SK-N-SH treated with all-trans-retinoic acid at 6 μM for 48 hours (cell line): ENCODE measurements at regions not wholly inside any gene's neighbourhood (a gene's known extent, or its start where the extent isn't known, plus 50 kb on each side); places are given as distances from the start of the nearest gene placed in this dataset.

ENCODE experiments used
- ATAC-seq: fragments of 200-7000 bp; cut with Tn5 transposase; 3 replicates; pipeline ENCODE4 v1.9.1; 2020; ENCODE audit warnings: mild to moderate bottlenecking, moderate library complexity
- ARNTL ChIP-seq: fragments of 450-650 bp; formaldehyde crosslinking; IDR thresholded peaks from 2 replicates; pipeline ENCODE4 v1.5.0; 2020; ENCODE audit warnings: low read depth, mild to moderate bottlenecking, moderate library complexity, borderline replicate concordance
- BACH2 ChIP-seq: fragments of 250-450 bp; sonication (Bioruptor Pico); IDR thresholded peaks from 2 replicates; pipeline ENCODE4 v1.9.0; 2021; ENCODE audit warnings: mild to moderate bottlenecking, borderline replicate concordance
- CREB5 ChIP-seq: fragments of 250-450 bp; sonication (Bioruptor Pico); IDR thresholded peaks from 2 replicates; pipeline ENCODE4 v1.5.1; 2020; ENCODE audit warnings: low read depth, mild to moderate bottlenecking, moderate library complexity
- CSDC2 ChIP-seq: fragments of 250-450 bp; sonication (Bioruptor Pico); IDR thresholded peaks from 2 replicates; pipeline ENCODE4 v1.5.0; 2020; ENCODE audit warnings: mild to moderate bottlenecking, moderate library complexity
- CSRNP3 ChIP-seq: fragments of 250-450 bp; sonication (Bioruptor Pico); IDR thresholded peaks from 2 replicates; pipeline ENCODE4 v1.5.1; 2021; ENCODE audit warnings: mild to moderate bottlenecking, moderate library complexity
- GLIS3 ChIP-seq: fragments of 250-450 bp; sonication (Bioruptor Pico); IDR thresholded peaks from 2 replicates; pipeline ENCODE4 v1.5.0; 2020; ENCODE audit warnings: mild to moderate bottlenecking, moderate library complexity
- ISL1 ChIP-seq: fragments of 250-450 bp; sonication (Bioruptor Pico); IDR thresholded peaks from 2 replicates; pipeline ENCODE4 v2.1.2; 2022; ENCODE audit warnings: mild to moderate bottlenecking, moderate library complexity
- OSR1 ChIP-seq: fragments of 250-450 bp; sonication (Bioruptor Pico); IDR thresholded peaks from 2 replicates; pipeline ENCODE4 v1.8.0; 2022; ENCODE audit warnings: moderate library complexity, mild to moderate bottlenecking, inconsistent platforms
- PATZ1 ChIP-seq: fragments of 250-450 bp; sonication (Bioruptor Pico); IDR thresholded peaks from 2 replicates; pipeline ENCODE4 v1.8.0; 2020; ENCODE audit warnings: mild to moderate bottlenecking, moderate library complexity, borderline replicate concordance
- POU6F1 ChIP-seq: fragments of 250-450 bp; sonication (Bioruptor Pico); IDR thresholded peaks from 2 replicates; pipeline ENCODE4 v1.8.0; 2021; ENCODE audit warnings: low read depth, mild to moderate bottlenecking, moderate library complexity, borderline replicate concordance
- PPARA ChIP-seq: fragments of 250-450 bp; sonication (Bioruptor Pico); IDR thresholded peaks from 2 replicates; pipeline ENCODE4 v1.5.0; 2020; ENCODE audit warnings: mild to moderate bottlenecking, borderline replicate concordance
- SNAI2 ChIP-seq: fragments of 250-450 bp; sonication (Bioruptor Pico); IDR thresholded peaks from 2 replicates; pipeline ENCODE4 v1.5.0; 2020; ENCODE audit warnings: mild to moderate bottlenecking, moderate library complexity
- TCF4 ChIP-seq: fragments of 250-450 bp; sonication (Bioruptor Pico); IDR thresholded peaks from 2 replicates; pipeline ENCODE4 v1.8.0; 2021; ENCODE audit warnings: mild to moderate bottlenecking, moderate library complexity, borderline replicate concordance
- TOX ChIP-seq: fragments of 250-450 bp; sonication (Bioruptor Pico); IDR thresholded peaks from 2 replicates; pipeline ENCODE4 v1.8.0; 2021; ENCODE audit warnings: mild to moderate bottlenecking, moderate library complexity, borderline replicate concordance
- TSHZ2 ChIP-seq: fragments of 250-450 bp; sonication (Bioruptor Pico); IDR thresholded peaks from 2 replicates; pipeline ENCODE4 v1.5.0; 2020; ENCODE audit warnings: mild to moderate bottlenecking, moderate library complexity
- ZC3H10 ChIP-seq: fragments of 250-450 bp; sonication (Bioruptor Pico); IDR thresholded peaks from 2 replicates; pipeline ENCODE4 v1.5.1; 2021; ENCODE audit warnings: mild to moderate bottlenecking, moderate library complexity
- ZNF565 ChIP-seq: fragments of 450-650 bp; formaldehyde crosslinking; conservative IDR thresholded peaks from 2 replicates; pipeline ENCODE4 v1.5.0; 2020; ENCODE audit warnings: low read depth, mild to moderate bottlenecking, moderate library complexity
- ZNF70 ChIP-seq: fragments of 450-650 bp; formaldehyde crosslinking; IDR thresholded peaks from 2 replicates; pipeline ENCODE4 v1.5.0; 2020; ENCODE audit warnings: mild to moderate bottlenecking, moderate library complexity
- ZNF8 ChIP-seq: fragments of 450-650 bp; formaldehyde crosslinking; IDR thresholded peaks from 2 replicates; pipeline ENCODE4 v1.5.0; 2020; ENCODE audit warnings: mild to moderate bottlenecking, moderate library complexity

- ATAC-seq, result no peak
- no peak for TF ChIP-seq ARNTL (CRISPR knock-in tag)
Observed at GRCh38 chr12:127311720-127312364, 955.1 kb upstream of the TMEM132C start.

- TF ChIP-seq TOX, result no peak
- TF ChIP-seq BACH2 (CRISPR knock-in tag), result no peak
- TF ChIP-seq OSR1 (CRISPR knock-in tag), result no peak
- TF ChIP-seq SNAI2 (CRISPR knock-in tag), result no peak
- TF ChIP-seq CSDC2 (CRISPR knock-in tag), result no peak
- TF ChIP-seq ZC3H10 (CRISPR knock-in tag), result no peak
- TF ChIP-seq CREB5 (CRISPR knock-in tag), result no peak
- no peak for TF ChIP-seq PATZ1 (CRISPR knock-in tag)
- TF ChIP-seq ARNTL (CRISPR knock-in tag), result no peak
- no peak for TF ChIP-seq CSRNP3 (CRISPR knock-in tag)
- no peak for TF ChIP-seq GLIS3
- no peak for TF ChIP-seq ISL1 (CRISPR knock-in tag)
- TF ChIP-seq ZNF565 (CRISPR knock-in tag), result no peak
- no peak for TF ChIP-seq PPARA
- no peak for TF ChIP-seq TSHZ2 (CRISPR knock-in tag)
- TF ChIP-seq ZNF70 (CRISPR knock-in tag), result no peak
- no peak for TF ChIP-seq TCF4
- no peak for ATAC-seq
Observed at GRCh38 chr12:127324681-127325080, 942.3 kb upstream of the TMEM132C start.

- ATAC-seq, result no peak
- TF ChIP-seq ZNF565 (CRISPR knock-in tag) (no peak), ZNF8 (no peak), TSHZ2 (CRISPR knock-in tag) (no peak), TOX (no peak), BACH2 (CRISPR knock-in tag) (no peak), ZNF70 (CRISPR knock-in tag) (no peak), SNAI2 (CRISPR knock-in tag) (no peak), PATZ1 (CRISPR knock-in tag) (no peak), ISL1 (CRISPR knock-in tag) (no peak), CREB5 (CRISPR knock-in tag) (no peak), POU6F1 (CRISPR knock-in tag) (no peak), CSRNP3 (CRISPR knock-in tag) (no peak)
Observed at GRCh38 chr12:127327986-127328385, 939.0 kb upstream of the TMEM132C start.
